Fibroblast of lung (primary cell): ENCODE measurements at regions not wholly inside any gene's neighbourhood (a gene's known extent, or its start where the extent isn't known, plus 50 kb on each side); places are given as distances from the start of the nearest gene placed in this dataset.

Source experiments
- EZH2 ChIP-seq: IDR thresholded peaks from 2 replicates; pipeline ENCODE4 v1.5.1; 2012; ENCODE audit warnings: low read length, control low read depth, mild to moderate bottlenecking; ENCODE audit errors: missing control alignments
- TF ChIP-seq, protein P1 (sequence below), 2 donors: IDR thresholded peaks in 1 of 2; conservative IDR thresholded peaks in 1 of 2; 1 replicate in 1 of 2; 2 replicates in 1 of 2; pipeline ENCODE4 v1.5.1; 2011 to 2012; ENCODE audit warnings: low read length in 2 of 2, control low read depth in 1 of 2, inconsistent platforms in 1 of 2, low read depth in 1 of 2, mild to moderate bottlenecking in 1 of 2

DNA sequence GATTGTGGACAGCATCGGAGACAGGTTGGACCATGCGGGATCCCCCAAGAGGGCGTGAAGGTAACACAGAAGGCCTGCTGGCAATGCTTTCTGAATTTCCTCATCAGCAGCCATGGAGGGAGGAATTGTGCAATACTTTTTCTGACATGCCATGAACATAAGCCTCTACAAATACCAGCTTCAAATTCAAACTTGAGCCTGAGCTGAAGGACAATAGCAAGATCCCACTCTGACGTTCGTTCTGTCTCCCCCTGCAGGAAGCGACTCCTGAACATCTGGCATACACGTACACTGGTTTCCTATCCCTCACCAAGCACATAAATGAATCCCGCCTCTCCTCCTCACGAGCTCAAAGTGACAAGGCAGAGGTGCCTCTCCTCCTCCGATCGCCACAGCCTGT is 312.2 kb downstream of the BRD1 start:
- TF ChIP-seq, protein P1, sequence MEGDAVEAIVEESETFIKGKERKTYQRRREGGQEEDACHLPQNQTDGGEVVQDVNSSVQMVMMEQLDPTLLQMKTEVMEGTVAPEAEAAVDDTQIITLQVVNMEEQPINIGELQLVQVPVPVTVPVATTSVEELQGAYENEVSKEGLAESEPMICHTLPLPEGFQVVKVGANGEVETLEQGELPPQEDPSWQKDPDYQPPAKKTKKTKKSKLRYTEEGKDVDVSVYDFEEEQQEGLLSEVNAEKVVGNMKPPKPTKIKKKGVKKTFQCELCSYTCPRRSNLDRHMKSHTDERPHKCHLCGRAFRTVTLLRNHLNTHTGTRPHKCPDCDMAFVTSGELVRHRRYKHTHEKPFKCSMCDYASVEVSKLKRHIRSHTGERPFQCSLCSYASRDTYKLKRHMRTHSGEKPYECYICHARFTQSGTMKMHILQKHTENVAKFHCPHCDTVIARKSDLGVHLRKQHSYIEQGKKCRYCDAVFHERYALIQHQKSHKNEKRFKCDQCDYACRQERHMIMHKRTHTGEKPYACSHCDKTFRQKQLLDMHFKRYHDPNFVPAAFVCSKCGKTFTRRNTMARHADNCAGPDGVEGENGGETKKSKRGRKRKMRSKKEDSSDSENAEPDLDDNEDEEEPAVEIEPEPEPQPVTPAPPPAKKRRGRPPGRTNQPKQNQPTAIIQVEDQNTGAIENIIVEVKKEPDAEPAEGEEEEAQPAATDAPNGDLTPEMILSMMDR (conservative IDR thresholded peaks at IDR 0.05 in 1 of 2, IDR thresholded peaks at IDR 0.05 in 1 of 2; ENCODE audit: low read depth in 1 of 2, low read length in 2 of 2) = no peak
- no peak for TF ChIP-seq EZH2
